GM12878 (cell line): ENCODE measurements at regions not wholly inside any gene's neighbourhood (a gene's known extent, or its start where the extent isn't known, plus 50 kb on each side); places are given as distances from the start of the nearest gene placed in this dataset.

Source experiments
- ATAC-seq: fragments of 200-7000 bp; cut with Tn5 transposase; 3 replicates; pipeline ENCODE4 v1.9.1; 2020; ENCODE audit warnings: mild to moderate bottlenecking, moderate library complexity
- BruUV-seq: library from RNA; stranded (reverse); fragments of 400-500 nt; replicated peaks from 2 replicates; lab custom pipeline; 2021; lab: Mats Ljungman, UMichigan
- CTCF ChIA-PET: fragments of 300-600 bp; sonication (Branson Sonifier 250); formaldehyde crosslinking; extraction: SDS; loops from one replicate; lab custom pipeline; 2021; ENCODE audit warnings: inconsistent platforms; lab: Yijun Ruan, JAX
- POLR2A ChIA-PET: fragments of 350-600 bp; formaldehyde crosslinking; extraction: SDS; loops from one replicate; lab custom pipeline; 2021; ENCODE audit warnings: inconsistent platforms; lab: Charles Lee
- RAD21 ChIA-PET: fragments of 300-600 bp; sonication (Branson Sonifier 250); formaldehyde crosslinking; loops from one replicate; lab custom pipeline; 2023; ENCODE audit warnings: antibody characterized with exemption; ENCODE audit not compliant: unreplicated experiment; lab: Charles Lee
- SMC1A ChIA-PET: fragments of 300-600 bp; sonication (Branson Sonifier 250); formaldehyde crosslinking; loops from one replicate; lab custom pipeline; 2023; ENCODE audit not compliant: unreplicated experiment, uncharacterized antibody; lab: Charles Lee
- DNase-seq: peaks from one replicate; pipeline ENCODE4 v3.0.0-alpha.2; 2011; ENCODE audit warnings: low read depth, low spot score
- FAIRE-seq: peaks from 3 replicates; lab custom pipeline; 2011; peaks lifted over from hg19 to GRCh38; lab: Jason Lieb, UNC
- H2AFZ ChIP-seq: 2 replicates; pipeline ENCODE4 v1.6.0; 2011; ENCODE audit warnings: low read depth, low read length, control low read depth; ENCODE audit not compliant: control insufficient read depth
- H3K27ac ChIP-seq: 2 replicates; pipeline ENCODE4 v1.5.1; 2011; ENCODE audit warnings: control low read depth; ENCODE audit not compliant: control insufficient read depth, insufficient read depth
- H3K27me3 ChIP-seq, 2 experiments: replicated peaks in 1 of 2; 2 replicates each; pipeline versions ENCODE4 v1.6.0 to v1.6.1; 2011; ENCODE audit warnings: low read length in 1 of 2; ENCODE audit not compliant: control insufficient read depth in 2 of 2, insufficient read depth in 2 of 2
- H3K36me3 ChIP-seq, 2 experiments: 2 replicates each; pipeline ENCODE4 v1.5.1; 2011; ENCODE audit warnings: low read length in 1 of 2; ENCODE audit not compliant: control insufficient read depth in 2 of 2, insufficient read depth in 2 of 2
- H3K4me1 ChIP-seq: 2 replicates; pipeline ENCODE4 v1.6.1; 2011; ENCODE audit warnings: mild to moderate bottlenecking, low read length, moderate library complexity, mixed read lengths; ENCODE audit not compliant: control insufficient read depth, insufficient read depth
- H3K4me2 ChIP-seq: 2 replicates; pipeline ENCODE4 v1.6.0; 2011; ENCODE audit warnings: control low read depth; ENCODE audit not compliant: control insufficient read depth, insufficient read depth
- H3K4me3 ChIP-seq: fragments of 200-600 bp; sonication (generic); 2 replicates; pipeline ENCODE4 v1.5.1; 2016
- H3K79me2 ChIP-seq: 2 replicates; pipeline ENCODE4 v1.6.0; 2011; ENCODE audit warnings: low read length; ENCODE audit not compliant: control insufficient read depth, insufficient read depth
- H3K9ac ChIP-seq: 2 replicates; pipeline ENCODE4 v1.8.0; 2011; ENCODE audit warnings: low read length, control low read depth, mixed read lengths; ENCODE audit not compliant: control insufficient read depth, insufficient read depth
- H3K9me3 ChIP-seq: replicated peaks from 3 replicates; pipeline ENCODE4 v1.5.1; 2011; ENCODE audit warnings: mild to moderate bottlenecking, low read length; ENCODE audit not compliant: control insufficient read depth, insufficient read depth
- H4K20me1 ChIP-seq: 2 replicates; pipeline ENCODE4 v1.6.0; 2011; ENCODE audit not compliant: control insufficient read depth, insufficient read depth
- BCL3 ChIP-seq: IDR thresholded peaks from 2 replicates; pipeline ENCODE4 v1.6.1; 2011; ENCODE audit warnings: borderline replicate concordance, low read depth, mild to moderate bottlenecking, moderate library complexity, low read length; ENCODE audit not compliant: insufficient read depth, poor library complexity, severe bottlenecking
- BHLHE40 ChIP-seq, 2 experiments: fragments of 450-650 bp in 1 of 2; IDR thresholded peaks; 2 replicates each; pipeline ENCODE4 v1.6.1; 2011 to 2017; ENCODE audit warnings: low read depth in 2 of 2, borderline replicate concordance in 1 of 2, improper control_type of control experiment in 1 of 2, low read length in 1 of 2, mild to moderate bottlenecking in 1 of 2
- KAT2A ChIP-seq: conservative IDR thresholded peaks from 2 replicates; pipeline ENCODE4 v1.6.1; 2011; ENCODE audit warnings: low read depth, low read length; ENCODE audit not compliant: control insufficient read depth
- MAX ChIP-seq: IDR thresholded peaks from 2 replicates; pipeline ENCODE4 v1.6.1; 2012; ENCODE audit warnings: low read depth, low read length, improper control_type of control experiment
- NR2F1 ChIP-seq: fragments of 450-650 bp; conservative IDR thresholded peaks from 2 replicates; pipeline ENCODE4 v1.6.1; 2017; ENCODE audit warnings: mild to moderate bottlenecking
- NRF1 ChIP-seq: conservative IDR thresholded peaks from 2 replicates; pipeline ENCODE4 v1.6.1; 2011; ENCODE audit warnings: mild to moderate bottlenecking, low read depth, low read length, improper control_type of control experiment
- RAD51 ChIP-seq: fragments of 450-650 bp; IDR thresholded peaks from 2 replicates; pipeline ENCODE4 v1.6.1; 2016; ENCODE audit warnings: moderate library complexity, mild to moderate bottlenecking, inconsistent platforms
- RCOR1 ChIP-seq: conservative IDR thresholded peaks from 2 replicates; pipeline ENCODE4 v1.6.1; 2012; ENCODE audit warnings: low read depth, low read length, improper control_type of control experiment
- SPI1 ChIP-seq: IDR thresholded peaks from 2 replicates; pipeline ENCODE4 v1.6.1; 2011; ENCODE audit warnings: low read depth, mild to moderate bottlenecking, low read length, moderate library complexity, borderline replicate concordance; ENCODE audit not compliant: insufficient read depth
- ZNF384 ChIP-seq: IDR thresholded peaks from 2 replicates; pipeline ENCODE4 v1.6.1; 2012; ENCODE audit warnings: low read depth, mild to moderate bottlenecking, low read length, improper control_type of control experiment, borderline replicate concordance
- ZZZ3 ChIP-seq: IDR thresholded peaks from 2 replicates; pipeline ENCODE4 v1.6.1; 2011; ENCODE audit warnings: low read depth; ENCODE audit not compliant: control insufficient read depth, insufficient read length
- WGBS: methylation state at CpG from one replicate; pipeline ENCODE4 v1.1.6; 2016; ENCODE audit warnings: low lambda C conversion rate; ENCODE audit not compliant: insufficient replicate concordance, insufficient coverage; ENCODE audit errors: missing lambda C conversion rate; 5-methylcytosine and 5-hydroxymethylcytosine counted together
- in situ Hi-C: fragments of 300-500 bp; cut with MboI; formaldehyde crosslinking; loops from 9 replicates; pipeline ENCODE4 v1.14.3; 2018; ENCODE audit warnings: mixed read lengths
- intact Hi-C: fragments of 100-400 bp; cut with micrococcal nuclease; formaldehyde crosslinking; loops from one replicate; pipeline ENCODE4 v1.14.2; 2022; ENCODE audit not compliant: unreplicated experiment
- TF ChIP-seq, protein P1 (sequence below): fragments of 450-650 bp; IDR thresholded peaks from 2 replicates; pipeline ENCODE4 v1.6.1; 2017; ENCODE audit warnings: mild to moderate bottlenecking, moderate library complexity
- TF ChIP-seq, protein P2 (sequence below): fragments of 450-650 bp; IDR thresholded peaks from 2 replicates; pipeline ENCODE4 v1.6.1; 2014; ENCODE audit warnings: mild to moderate bottlenecking
- TF ChIP-seq, protein P3 (sequence below): IDR thresholded peaks from 2 replicates; pipeline ENCODE4 v1.6.1; 2011; ENCODE audit warnings: low read depth, low read length, improper control_type of control experiment, borderline replicate concordance

- no peak for TF ChIP-seq MAX
- TF ChIP-seq, protein P1, sequence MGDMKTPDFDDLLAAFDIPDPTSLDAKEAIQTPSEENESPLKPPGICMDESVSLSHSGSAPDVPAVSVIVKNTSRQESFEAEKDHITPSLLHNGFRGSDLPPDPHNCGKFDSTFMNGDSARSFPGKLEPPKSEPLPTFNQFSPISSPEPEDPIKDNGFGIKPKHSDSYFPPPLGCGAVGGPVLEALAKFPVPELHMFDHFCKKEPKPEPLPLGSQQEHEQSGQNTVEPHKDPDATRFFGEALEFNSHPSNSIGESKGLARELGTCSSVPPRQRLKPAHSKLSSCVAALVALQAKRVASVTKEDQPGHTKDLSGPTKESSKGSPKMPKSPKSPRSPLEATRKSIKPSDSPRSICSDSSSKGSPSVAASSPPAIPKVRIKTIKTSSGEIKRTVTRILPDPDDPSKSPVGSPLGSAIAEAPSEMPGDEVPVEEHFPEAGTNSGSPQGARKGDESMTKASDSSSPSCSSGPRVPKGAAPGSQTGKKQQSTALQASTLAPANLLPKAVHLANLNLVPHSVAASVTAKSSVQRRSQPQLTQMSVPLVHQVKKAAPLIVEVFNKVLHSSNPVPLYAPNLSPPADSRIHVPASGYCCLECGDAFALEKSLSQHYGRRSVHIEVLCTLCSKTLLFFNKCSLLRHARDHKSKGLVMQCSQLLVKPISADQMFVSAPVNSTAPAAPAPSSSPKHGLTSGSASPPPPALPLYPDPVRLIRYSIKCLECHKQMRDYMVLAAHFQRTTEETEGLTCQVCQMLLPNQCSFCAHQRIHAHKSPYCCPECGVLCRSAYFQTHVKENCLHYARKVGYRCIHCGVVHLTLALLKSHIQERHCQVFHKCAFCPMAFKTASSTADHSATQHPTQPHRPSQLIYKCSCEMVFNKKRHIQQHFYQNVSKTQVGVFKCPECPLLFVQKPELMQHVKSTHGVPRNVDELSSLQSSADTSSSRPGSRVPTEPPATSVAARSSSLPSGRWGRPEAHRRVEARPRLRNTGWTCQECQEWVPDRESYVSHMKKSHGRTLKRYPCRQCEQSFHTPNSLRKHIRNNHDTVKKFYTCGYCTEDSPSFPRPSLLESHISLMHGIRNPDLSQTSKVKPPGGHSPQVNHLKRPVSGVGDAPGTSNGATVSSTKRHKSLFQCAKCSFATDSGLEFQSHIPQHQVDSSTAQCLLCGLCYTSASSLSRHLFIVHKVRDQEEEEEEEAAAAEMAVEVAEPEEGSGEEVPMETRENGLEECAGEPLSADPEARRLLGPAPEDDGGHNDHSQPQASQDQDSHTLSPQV = no peak
Measured at GRCh38 chr6:140130074-140130473, 755.6 kb upstream of the CITED2 start (continued).

GRCh38 chr6:140124498-140124897 is 750.0 kb upstream of the CITED2 start:
- H3K27ac ChIP-seq = no peak overlapping the region
- no peaks in the 10 kb centered on the region for H3K4me1 ChIP-seq
- ChIA-PET RAD21 (no interaction called here), POLR2A (no interaction called here), SMC1A (interaction anchor here (0.8 to 1.7 kb wide), 2 partner anchors 14 to 46 kb away, joined by 3 read pairs; no protein-coding TSS in a partner anchor), CTCF (no interaction called here)
- intact Hi-C loops (no loop called here), in situ Hi-C loops (no loop called here)
- FAIRE-seq (no peak), DNase-seq (no peak), ATAC-seq (no peak)
- TF ChIP-seq KAT2A (no peak), NRF1 (no peak), SPI1 (no peak), BHLHE40 (IDR thresholded peaks at IDR 0.05; ENCODE audit: borderline replicate concordance in 1 of 2, low read depth in 2 of 2, low read length in 1 of 2) (no peak), RAD51 (no peak), RCOR1 (no peak), BCL3 (no peak), ZZZ3 (no peak), NR2F1 (no peak), ZNF384 (no peak)
- TF ChIP-seq, protein P2, sequence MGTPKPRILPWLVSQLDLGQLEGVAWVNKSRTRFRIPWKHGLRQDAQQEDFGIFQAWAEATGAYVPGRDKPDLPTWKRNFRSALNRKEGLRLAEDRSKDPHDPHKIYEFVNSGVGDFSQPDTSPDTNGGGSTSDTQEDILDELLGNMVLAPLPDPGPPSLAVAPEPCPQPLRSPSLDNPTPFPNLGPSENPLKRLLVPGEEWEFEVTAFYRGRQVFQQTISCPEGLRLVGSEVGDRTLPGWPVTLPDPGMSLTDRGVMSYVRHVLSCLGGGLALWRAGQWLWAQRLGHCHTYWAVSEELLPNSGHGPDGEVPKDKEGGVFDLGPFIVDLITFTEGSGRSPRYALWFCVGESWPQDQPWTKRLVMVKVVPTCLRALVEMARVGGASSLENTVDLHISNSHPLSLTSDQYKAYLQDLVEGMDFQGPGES = no peak
- TF ChIP-seq, protein P3, sequence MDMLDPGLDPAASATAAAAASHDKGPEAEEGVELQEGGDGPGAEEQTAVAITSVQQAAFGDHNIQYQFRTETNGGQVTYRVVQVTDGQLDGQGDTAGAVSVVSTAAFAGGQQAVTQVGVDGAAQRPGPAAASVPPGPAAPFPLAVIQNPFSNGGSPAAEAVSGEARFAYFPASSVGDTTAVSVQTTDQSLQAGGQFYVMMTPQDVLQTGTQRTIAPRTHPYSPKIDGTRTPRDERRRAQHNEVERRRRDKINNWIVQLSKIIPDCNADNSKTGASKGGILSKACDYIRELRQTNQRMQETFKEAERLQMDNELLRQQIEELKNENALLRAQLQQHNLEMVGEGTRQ = no peak
- H4K20me1 ChIP-seq = no peaks in the 10 kb centered on the region
- H3K9me3 ChIP-seq = no peaks in the 10 kb centered on the region; the same call in 2 of the 3 replicates
- no peaks in the 10 kb centered on the region for H3K36me3 ChIP-seq
- BruUV-seq = no TSS peak
- H3K27me3 ChIP-seq = no peaks in the 10 kb centered on the region
- H3K4me3 ChIP-seq = no peak overlapping the region
- H3K4me2 ChIP-seq = no peak overlapping the region
- H3K79me2 ChIP-seq = no peaks in the 10 kb centered on the region
- 26% methylated on average over 2 of the region's 2 CpGs for WGBS
- H2AFZ ChIP-seq = no peak overlapping the region
- no peak overlapping the region for H3K9ac ChIP-seq
